Lung (tissue), 11 donors: ENCODE measurements at regions not wholly inside any gene's neighbourhood (a gene's known extent, or its start where the extent isn't known, plus 50 kb on each side); places are given as distances from the start of the nearest gene placed in this dataset.

Experiments used
- ATAC-seq: fragments of 200-7000 bp; cut with Tn5 transposase; one replicate; pipeline ENCODE4 v1.9.1; 2020; ENCODE audit warnings: moderate number of reproducible peaks; ENCODE audit not compliant: insufficient read depth, low FRiP score
- DNase-seq, 3 donors: peaks; one replicate each; pipeline ENCODE4 v3.0.0-alpha.2; 2013 to 2017
- H3K27ac ChIP-seq, 2 donors: one replicate each; pipeline ENCODE4 v1.5.1; 2013; ENCODE audit warnings: mild to moderate bottlenecking in 2 of 2, moderate library complexity in 2 of 2, control low read depth in 1 of 2, inconsistent platforms in 1 of 2, low read depth in 1 of 2, low read length in 1 of 2
- H3K27me3 ChIP-seq, 3 donors: one replicate each; pipeline ENCODE4 v1.5.1; 2013; ENCODE audit warnings: low read length in 2 of 3; ENCODE audit not compliant: control insufficient read depth in 3 of 3, insufficient read depth in 3 of 3
- H3K36me3 ChIP-seq, 4 donors: one replicate each; pipeline ENCODE4 v1.5.1; 2013; ENCODE audit warnings: low read length in 4 of 4, mild to moderate bottlenecking in 1 of 4, moderate library complexity in 1 of 4; ENCODE audit not compliant: control insufficient read depth in 4 of 4, insufficient read depth in 4 of 4
- H3K4me1 ChIP-seq, 5 donors: one replicate each; pipeline ENCODE4 v1.5.1; 2013; ENCODE audit warnings: low read length in 5 of 5, mild to moderate bottlenecking in 2 of 5, moderate library complexity in 1 of 5; ENCODE audit not compliant: control insufficient read depth in 5 of 5, insufficient read depth in 5 of 5
- H3K4me3 ChIP-seq: one replicate; pipeline ENCODE4 v1.5.1; 2013; ENCODE audit warnings: mild to moderate bottlenecking, control low read depth, moderate library complexity
- H3K9ac ChIP-seq, 2 donors: one replicate each; pipeline ENCODE4 v1.5.1; 2013; ENCODE audit warnings: low read length in 2 of 2, control low read depth in 1 of 2; ENCODE audit not compliant: insufficient read depth in 1 of 2
- H3K9me3 ChIP-seq, 4 donors: one replicate each; pipeline ENCODE4 v1.5.1; 2013; ENCODE audit warnings: low read length in 3 of 4, mild to moderate bottlenecking in 1 of 4, moderate library complexity in 1 of 4; ENCODE audit not compliant: control insufficient read depth in 4 of 4, insufficient read depth in 3 of 4
- WGBS, 2 donors: extraction: QIAGEN DNeasy Blood & Tissue Kit; methylation state at CpG; one replicate each; pipeline ENCODE4 v1.1.7; 2013; 5-methylcytosine and 5-hydroxymethylcytosine counted together
- TF ChIP-seq, protein P1 (sequence below): IDR thresholded peaks from 2 replicates; pipeline ENCODE4 v1.5.1; 2012; ENCODE audit warnings: mild to moderate bottlenecking; ENCODE audit errors: control extremely low read depth, extremely low read depth
- donor health status: control.
- donor health status: control.
- donor health status: Bipolar disorder and iron deficiency.
- donor health status: healthy.
- donor health status: DM: yes; HTN: yes; CAD: no.

DNA sequence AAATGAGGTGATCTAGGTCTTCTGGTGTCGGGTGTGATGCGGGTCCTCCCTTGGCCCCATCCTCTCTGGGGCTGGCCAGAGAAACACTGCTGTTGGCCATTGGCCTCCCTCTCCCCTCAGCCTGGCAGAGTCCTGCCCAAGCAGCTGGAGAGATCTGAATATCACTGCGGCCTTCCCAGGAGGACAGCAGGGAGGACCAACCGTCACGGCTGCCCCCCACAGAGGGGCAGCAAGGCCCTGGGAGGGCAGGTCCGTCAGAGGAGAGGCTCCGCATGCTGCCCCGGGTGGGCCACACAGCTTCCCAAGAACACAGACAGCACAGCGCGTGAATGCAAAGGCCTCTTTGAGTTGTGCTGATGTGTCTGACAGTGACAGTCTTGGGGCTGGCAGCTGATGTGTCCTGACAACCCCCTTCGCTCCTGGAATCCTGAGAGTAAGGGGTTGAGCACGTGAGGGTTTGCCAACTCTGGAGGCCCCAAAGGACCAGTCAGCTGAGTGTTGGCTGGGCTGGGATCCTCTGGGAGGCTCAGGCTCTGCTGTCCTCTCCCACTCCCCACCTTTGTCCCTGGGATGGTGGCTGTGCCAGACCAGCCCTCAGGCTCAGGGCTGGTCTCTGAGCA lies 132.5 kb upstream of the UNC5B start:
- no peak for ATAC-seq
- no peak overlapping the region for H3K9ac ChIP-seq
- TF ChIP-seq, protein P1, sequence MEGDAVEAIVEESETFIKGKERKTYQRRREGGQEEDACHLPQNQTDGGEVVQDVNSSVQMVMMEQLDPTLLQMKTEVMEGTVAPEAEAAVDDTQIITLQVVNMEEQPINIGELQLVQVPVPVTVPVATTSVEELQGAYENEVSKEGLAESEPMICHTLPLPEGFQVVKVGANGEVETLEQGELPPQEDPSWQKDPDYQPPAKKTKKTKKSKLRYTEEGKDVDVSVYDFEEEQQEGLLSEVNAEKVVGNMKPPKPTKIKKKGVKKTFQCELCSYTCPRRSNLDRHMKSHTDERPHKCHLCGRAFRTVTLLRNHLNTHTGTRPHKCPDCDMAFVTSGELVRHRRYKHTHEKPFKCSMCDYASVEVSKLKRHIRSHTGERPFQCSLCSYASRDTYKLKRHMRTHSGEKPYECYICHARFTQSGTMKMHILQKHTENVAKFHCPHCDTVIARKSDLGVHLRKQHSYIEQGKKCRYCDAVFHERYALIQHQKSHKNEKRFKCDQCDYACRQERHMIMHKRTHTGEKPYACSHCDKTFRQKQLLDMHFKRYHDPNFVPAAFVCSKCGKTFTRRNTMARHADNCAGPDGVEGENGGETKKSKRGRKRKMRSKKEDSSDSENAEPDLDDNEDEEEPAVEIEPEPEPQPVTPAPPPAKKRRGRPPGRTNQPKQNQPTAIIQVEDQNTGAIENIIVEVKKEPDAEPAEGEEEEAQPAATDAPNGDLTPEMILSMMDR = no peak
- no peaks in the 10 kb centered on the region for H3K9me3 ChIP-seq
- no peak overlapping the region for H3K27ac ChIP-seq
- 86 to 95% methylated on average over 12 of the region's 12 CpGs for WGBS, 2 donors
- H3K36me3 ChIP-seq = no peaks in the 10 kb centered on the region
- H3K4me3 ChIP-seq = no peak overlapping the region
- no peaks in the 10 kb centered on the region for H3K27me3 ChIP-seq
- H3K4me1 ChIP-seq = peaks cover 0 to 12% (median 0%) of the 10 kb centered on the region in 5 donors
- DNase-seq = no peak

DNA sequence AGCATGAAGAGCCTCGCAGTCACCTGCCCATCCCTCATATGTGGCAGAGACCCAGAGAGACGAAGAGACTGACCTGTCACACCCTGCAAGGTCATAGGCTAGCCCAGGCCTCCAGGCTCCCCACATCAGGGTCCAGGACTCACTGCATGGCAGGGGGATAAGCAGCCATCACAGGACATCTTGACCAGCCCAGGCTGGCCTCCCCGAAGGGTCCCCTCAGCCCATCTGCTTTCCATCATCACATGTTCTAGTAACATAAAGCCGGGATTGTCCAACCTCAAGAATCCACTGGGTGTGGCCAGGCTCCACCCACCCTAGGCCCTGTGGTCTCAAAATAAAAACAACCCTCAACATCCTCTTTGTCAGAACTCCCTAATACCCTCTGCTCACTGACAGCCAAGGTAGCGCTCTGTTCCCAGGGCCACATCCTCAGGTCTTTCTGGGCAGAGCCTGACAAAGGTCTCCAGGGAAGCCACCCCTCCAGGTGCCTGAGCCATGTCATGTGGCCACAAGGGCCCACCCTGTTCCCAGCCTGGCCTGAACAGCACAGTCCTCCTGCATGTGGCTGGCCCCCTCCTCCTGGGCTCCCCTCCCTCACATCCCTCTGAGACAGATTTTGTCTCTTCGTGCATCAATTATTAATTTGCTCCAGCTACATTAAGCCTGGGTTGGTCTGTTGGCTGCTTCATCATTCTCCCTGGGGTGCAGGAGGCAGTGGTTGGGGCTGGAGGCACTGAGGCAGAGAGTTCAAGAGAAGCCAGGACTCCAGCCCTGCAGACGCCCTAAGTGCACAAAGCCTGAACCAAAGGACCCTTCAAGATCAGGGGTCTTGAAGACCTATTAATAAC lies 131.8 kb upstream of the UNC5B start:
- H3K4me3 ChIP-seq = no peak overlapping the region
- H3K36me3 ChIP-seq = no peaks in the 10 kb centered on the region
- TF ChIP-seq, protein P1 = no peak
- no peaks in the 10 kb centered on the region for H3K9me3 ChIP-seq
- no peak for ATAC-seq
- H3K27me3 ChIP-seq = no peaks in the 10 kb centered on the region
- H3K9ac ChIP-seq = no peak overlapping the region
- peaks cover 0 to 6% (median 0%) of the 10 kb centered on the region in 5 donors for H3K4me1 ChIP-seq
- DNase-seq = no peak
- WGBS, 2 donors = 90 to 93% methylated on average over 7 of the region's 7 CpGs
- H3K27ac ChIP-seq = no peak overlapping the region

DNA sequence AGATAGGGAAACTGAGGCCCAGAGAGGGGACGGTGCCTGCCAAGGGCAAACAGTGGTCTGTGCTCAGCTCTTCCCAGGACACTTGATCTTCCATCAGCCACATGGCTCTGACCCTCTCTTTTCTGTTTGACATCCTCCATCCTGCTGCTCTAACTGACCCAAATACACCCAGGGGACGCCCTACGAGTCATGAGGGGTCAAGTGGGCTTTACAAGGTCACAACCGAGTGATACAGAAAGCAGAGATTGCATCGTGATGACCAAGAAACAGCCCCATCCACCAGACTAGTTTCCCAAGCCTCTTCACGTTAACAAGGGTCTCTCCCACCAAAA lies 131.2 kb upstream of the UNC5B start:
- WGBS, 2 donors = 75 to 81% methylated on average over 6 of the region's 6 CpGs
- ATAC-seq = no peak
- no peaks in the 10 kb centered on the region for H3K36me3 ChIP-seq
- TF ChIP-seq, protein P1 = no peak
- H3K4me3 ChIP-seq = no peak overlapping the region
- H3K27me3 ChIP-seq = no peaks in the 10 kb centered on the region
- no peaks in the 10 kb centered on the region for H3K9me3 ChIP-seq
- no peak for DNase-seq
- peaks cover 0 to 3% (median 0%) of the 10 kb centered on the region in 5 donors for H3K4me1 ChIP-seq
- no peak overlapping the region for H3K9ac ChIP-seq
- H3K27ac ChIP-seq = no peak overlapping the region
